GM19025 (cell line): ENCODE measurements at regions not wholly inside any gene's neighbourhood (a gene's known extent, or its start where the extent isn't known, plus 50 kb on each side); places are given as distances from the start of the nearest gene placed in this dataset.
"Not testable (repeated sequence)": the region's sequence is repeated elsewhere in the genome, so short reads cannot be mapped to it uniquely, and the experiment has no call there.

Source experiments
- ATAC-seq: cut with Tn5 transposase; IDR thresholded peaks from one replicate; pipeline ENCODE4 v1.9.1; 2021; ENCODE audit warnings: mild to moderate bottlenecking, low read depth, moderate library complexity; ENCODE audit not compliant: unreplicated experiment

- ATAC-seq, result peak; percentile 95
These were observed 120.2 kb upstream of the AFDN start for GRCh38 chr6:167706313-167707109.

DNA sequence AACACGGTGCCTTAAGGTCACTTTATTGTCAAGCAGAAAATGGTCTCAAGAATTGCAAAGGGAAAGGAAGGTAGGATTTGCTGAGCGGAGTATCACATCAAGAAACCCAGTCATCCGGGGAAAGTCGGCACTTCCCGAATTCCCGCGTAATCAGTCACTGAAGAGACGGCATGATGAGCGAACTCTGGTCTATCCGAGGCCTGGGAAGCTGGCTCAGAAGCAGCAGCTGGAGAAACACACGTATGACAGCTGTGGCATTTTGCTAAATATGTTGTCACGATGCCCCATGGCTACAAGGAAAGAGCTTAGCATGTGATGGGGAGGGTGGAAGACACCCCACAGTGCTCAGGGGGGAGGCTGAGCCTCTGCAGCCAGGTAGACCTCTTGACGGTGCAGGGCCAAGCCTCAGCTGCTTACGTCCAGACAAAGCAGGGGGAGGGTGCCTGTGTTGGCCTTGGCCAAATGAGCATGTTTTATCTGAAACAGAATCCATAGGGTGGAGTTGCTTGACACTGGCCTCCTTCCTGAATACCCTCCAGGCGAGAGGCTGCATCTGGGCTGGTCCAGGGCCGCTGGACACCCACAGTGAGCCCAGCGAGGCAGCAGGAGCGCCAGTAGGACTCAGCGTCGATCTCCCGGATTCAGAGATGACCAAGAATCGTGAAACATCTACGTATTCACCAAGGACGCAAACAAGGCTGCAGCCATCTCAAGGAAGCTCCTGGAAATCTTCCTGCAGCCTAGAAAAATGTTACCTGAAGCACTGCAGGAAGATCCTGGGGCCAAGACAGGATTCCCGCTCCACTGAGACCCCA lies 118.8 kb upstream of the AFDN start:
- ATAC-seq, result no peak

- ATAC-seq, result no peak
These were observed 118.1 kb upstream of the AFDN start for GRCh38 chr6:167708501-167709094.

DNA sequence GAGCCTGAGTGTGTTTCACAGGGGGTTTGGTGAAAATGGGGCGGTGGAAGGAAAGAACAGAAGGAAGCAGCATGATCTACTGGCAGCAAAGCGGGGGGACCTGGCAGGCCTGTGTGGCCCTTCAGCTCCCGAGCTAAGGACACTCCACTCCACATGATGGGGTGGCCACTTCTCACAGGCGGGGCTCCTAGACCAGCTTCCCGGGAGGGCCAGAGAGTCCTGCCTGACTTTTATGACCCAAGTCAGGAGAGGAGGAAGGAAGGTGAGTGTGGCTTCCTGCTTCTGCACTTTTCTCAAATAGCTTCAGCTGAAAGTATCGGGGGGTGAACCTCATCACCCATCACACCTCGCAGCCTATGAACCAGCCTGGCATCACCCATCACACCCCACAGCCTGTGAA lies 117.5 kb upstream of the AFDN start:
- no peak for ATAC-seq

DNA sequence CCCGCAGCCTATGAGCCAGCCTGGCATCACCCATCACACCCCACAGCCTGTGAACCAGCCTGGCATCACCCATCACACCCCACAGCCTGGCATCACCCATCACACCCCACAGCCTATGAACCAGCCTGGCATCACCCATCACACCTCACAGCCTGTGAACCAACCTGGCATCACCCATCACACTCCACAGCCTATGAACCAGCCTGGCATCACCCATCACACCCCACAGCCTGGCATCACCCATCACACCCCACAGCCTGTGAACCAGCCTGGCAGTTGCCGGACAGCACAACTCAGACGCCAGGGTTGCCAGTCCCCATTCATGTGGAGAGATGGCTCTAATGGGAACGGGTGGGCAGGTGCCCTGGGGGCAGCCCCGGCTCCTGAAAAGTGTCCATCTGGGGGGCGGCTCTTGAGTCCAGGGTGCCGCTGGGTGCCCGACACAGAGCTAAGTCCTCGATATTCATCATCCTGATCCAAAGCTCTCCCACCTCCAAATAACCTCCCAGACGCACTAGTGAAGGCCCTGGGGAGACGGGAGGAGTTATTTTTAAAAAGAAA lies 116.9 kb upstream of the AFDN start:
- ATAC-seq, result not testable (repeated sequence)

DNA sequence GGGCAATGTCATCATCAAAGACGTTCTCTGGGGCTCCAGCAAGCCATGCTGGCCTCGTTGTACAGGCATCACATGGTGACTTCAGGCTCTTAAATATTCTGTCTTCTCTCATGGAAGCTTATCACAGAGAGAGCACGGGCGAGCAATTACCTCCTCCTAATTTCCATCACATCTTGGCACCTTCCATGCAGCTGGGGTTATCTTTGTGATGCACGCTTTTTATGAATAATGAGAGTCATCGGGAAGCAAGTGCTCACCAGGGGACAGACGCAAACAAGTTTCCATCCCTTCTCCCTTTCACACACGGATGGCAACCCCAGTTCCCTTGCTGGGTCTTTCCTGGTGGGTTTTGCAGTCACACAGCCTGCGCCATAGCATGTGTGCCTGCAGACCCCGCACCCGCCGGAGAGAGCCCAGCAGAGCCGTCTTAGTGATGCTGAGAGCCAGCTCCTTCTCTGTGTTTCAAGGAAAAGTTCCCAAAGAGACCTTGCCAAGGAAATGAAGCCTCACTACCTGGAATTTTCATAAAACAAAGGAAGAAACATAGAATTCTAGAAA lies 116.3 kb upstream of the AFDN start:
- ATAC-seq, result no peak

DNA sequence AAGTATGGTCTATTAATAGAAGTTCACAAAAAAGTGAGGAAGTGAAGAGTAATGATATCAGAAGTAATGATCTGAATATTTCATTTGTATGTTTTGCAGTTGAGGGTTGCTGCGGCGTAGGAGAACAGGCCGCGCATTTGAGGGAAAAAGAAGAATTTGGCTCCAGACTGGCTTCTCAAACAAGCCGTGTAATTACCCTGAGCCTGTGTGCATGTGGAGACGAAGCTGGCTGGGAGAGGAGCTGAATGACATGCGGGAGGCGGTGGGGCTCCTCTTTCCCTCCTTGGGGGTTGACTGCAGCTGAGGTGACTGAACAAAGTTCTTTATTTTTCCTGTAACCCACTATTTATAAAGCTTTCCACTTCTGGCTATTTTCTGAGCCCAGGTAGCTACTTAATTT lies 115.5 kb upstream of the AFDN start:
- ATAC-seq, result no peak

DNA sequence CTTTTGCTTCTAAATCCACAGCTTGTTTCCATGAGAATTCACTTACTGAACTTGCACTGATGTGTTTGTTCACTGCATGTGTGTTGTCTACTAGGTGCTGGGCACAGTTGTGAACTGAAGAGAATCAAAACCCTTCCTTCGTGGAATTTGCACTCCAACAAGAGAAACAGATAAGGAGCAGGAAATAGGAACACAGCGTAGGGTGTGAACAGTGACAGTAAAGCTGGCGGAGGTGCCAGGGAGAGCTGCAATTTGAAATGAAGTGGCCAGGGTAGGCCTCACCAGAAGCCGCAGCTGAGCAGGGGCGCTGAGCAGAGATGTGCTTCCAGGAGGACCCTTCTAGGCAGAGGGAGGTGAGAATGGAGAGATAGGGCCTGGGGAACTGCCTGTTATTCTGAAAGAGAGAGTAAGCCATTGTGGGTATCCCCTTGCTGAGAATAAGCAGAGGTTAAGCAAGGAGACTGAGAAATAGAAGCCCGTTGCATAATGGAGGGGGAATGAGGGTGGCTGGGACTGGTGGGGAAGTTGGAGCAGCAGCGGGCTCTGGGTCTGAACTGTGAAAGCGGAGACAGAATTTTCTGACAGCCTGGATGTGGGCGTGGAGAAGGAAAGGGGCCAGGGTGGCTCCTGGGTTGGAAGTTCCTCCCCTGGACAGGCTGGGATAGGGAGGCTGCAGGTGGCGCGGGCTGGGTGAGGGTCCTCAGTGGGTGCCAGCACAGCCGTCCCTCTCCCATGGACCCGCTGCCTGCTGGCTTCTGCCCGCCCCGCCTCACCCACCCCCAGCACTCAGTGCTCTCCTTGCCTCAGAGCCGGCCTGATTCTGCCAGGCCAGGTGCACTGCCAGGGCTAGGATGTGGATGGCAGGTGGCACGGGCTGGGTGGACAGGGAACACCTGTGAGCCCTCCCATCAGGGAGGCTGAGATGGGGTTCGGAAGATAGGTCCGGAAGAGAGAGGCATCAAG lies 114.7 kb upstream of the AFDN start:
- ATAC-seq, result no peak

DNA sequence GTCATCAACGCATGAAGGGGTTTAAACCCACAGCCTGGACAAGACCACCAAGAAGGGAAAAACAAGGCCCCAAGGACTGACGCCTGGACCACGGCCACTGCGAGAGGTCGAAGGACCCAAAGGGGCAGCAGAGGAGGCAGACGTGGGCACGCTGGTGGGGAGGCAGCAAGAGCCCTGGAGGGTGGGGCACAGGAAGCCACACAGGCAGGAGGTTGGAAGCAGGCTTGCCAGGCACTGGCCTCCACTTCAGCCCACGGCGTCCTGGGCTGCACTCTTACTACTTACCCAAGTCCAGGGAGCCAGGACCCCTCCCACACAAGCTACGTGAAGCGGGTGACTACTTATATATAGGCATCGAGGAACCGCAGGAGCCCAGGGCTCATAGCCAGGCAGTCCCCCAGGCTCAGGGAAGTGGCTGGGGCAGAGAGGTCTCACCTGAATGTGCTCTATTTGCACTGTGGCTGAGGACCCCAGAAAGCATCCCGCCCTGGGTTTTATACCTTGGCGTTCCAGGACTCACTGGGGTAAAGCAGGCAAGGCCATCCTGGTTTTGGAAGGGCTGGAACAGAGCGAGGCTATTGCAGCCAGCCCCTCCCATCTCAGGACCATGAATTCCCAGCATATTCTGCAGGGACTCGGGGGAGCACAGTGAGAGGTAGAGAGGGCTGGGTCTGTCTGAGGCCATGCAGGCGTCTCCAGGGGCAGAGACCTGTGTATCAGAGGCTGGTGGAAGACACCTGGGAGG lies 113.8 kb upstream of the AFDN start:
- no peak for ATAC-seq

DNA sequence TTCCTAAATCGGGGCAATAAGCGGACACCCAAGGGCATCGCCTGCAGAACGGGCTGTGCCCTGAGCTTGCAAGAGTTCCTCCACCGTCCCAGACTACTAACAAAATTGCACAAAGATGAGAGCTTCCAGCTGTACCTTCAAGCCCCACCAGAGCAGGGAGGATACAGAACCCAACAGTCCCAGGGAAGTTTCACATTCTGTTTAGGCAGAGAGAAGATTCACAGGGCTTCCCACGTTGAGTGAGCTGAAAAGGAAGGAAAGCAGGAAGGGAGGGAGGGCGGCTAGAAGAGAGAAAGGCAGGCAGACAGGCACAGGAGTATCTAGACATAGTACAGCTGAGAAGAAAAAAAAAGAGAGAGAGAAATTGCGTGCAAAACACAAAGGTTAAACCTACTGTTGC lies 112.6 kb upstream of the AFDN start:
- no peak for ATAC-seq

GRCh38 chr6:167717455-167717854 lies 109.3 kb upstream of the AFDN start:
- no peak for ATAC-seq

- no peak for ATAC-seq
These were observed 108.8 kb upstream of the AFDN start for GRCh38 chr6:167717867-167718266.

- ATAC-seq, result no peak
These were observed 106.8 kb upstream of the AFDN start for GRCh38 chr6:167719920-167720319.

DNA sequence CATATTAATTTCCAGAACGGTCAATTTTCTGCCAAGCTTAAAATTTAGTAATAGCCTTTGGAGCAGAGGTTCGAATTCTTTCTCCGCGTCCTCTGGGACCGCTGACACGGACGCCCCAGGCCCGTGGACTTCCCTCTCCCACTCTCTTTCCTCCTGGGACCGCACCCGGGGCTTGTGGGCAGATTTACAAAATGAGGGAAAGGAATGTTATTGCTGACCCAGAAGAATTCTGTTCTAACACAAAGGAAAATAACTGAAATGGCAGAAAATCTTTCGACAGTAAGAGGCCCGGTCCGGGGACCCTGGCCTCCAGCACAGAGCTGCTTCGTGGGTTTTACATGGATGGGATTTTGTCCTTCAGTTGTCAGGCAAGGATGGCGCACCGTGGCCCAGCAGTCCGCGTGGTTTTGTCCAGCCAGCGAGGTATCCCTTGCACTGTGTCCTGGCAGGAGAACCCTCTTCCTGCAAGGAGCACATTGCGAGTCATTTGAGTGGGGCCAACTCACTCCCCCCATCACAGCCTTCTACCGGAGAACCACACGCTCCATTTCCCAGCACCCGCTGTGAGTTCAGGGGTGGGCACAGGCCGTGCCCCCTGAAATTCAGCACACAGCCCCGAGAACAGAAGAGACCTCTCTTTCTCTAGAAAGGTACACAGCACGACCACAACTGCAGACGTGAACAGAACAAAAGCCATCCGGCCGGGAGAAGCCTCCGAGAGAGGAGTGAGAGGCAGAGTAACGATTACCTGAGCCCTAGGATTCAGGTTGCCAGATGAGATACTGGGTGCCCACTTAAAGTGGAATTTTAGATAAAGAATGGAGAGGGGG lies 106.0 kb upstream of the AFDN start:
- ATAC-seq, result no peak

DNA sequence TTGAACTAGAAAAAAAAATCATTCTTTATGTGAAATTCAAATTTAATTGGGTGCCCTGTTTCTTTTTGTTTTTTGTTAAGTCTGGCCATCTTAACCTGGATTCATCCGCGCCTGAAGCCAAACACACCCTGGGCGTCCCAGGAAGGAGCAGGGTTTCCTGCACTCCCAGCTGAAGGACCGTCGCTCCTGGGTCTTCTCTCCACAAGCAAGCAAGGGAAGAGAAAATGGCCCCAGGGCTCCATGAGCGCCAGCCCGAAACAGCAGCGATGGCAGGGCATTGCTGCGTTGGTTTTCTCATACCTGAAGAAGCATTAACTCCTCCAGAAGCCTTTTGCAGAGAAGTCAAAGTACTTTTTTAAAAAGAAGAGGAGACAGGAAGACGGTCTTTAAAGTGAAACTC lies 105.4 kb upstream of the AFDN start:
- no peak for ATAC-seq

DNA sequence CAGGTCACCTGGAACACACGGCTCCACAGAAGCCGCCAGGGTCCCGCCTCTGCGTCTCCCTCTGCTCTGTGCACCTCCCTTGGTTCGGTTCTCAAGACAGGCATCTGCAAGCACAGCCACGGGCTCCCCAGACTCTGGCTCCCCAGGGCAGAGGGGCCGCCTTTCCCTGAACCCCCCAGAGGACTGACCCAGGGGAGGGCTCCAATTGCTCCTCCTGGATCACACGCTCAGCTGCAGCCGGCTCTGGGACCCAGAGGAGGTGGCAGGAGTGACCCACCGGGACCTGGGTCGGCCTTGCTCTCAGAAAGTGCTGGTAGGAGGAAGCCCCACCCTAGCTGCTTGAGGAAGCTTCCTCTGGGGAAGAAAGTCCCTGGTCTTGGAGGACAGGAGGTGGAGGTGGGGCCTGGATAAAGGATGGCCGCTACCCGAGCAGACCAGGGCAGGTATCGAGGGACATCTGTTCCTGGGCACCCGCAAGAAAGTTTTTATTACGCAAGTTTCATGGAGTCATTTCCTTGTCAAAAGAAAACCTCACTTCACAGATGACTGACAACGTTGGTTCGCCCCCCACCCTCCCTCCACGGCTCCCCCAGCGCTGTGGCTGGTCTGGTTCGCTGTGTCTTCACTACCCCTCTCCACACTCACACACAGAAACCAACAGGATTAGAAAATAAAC lies 103.9 kb upstream of the AFDN start:
- no peak for ATAC-seq

GRCh38 chr6:167726043-167726621 lies 100.6 kb upstream of the AFDN start:
- no peak for ATAC-seq
